Heart right ventricle (tissue), 16 donors: ENCODE measurements at regions not wholly inside any gene's neighbourhood (a gene's known extent, or its start where the extent isn't known, plus 50 kb on each side); places are given as distances from the start of the nearest gene placed in this dataset.

Experiments used
- ATAC-seq, 8 donors: fragments of 200-7000 bp; cut with Tn5 transposase; one replicate each; pipeline ENCODE4 v1.9.1; 2020; ENCODE audit warnings: mild to moderate bottlenecking in 8 of 8, moderate library complexity in 8 of 8, moderate number of reproducible peaks in 1 of 8
- DNase-seq, 2 donors: peaks; one replicate each; pipeline ENCODE4 v3.0.0-alpha.2; 2020
- H3K27ac ChIP-seq, 10 donors: fragments of 200-600 bp; sonication (generic) in 2 of 10; one replicate each; pipeline versions ENCODE4 v1.5.0 to v1.8.0; 2020 to 2022; ENCODE audit warnings: mild to moderate bottlenecking in 3 of 10
- H3K27me3 ChIP-seq, 7 donors: fragments of 200-600 bp; one replicate each; pipeline ENCODE4 v1.8.0; 2021 to 2022; ENCODE audit warnings: mild to moderate bottlenecking in 2 of 7
- H3K36me3 ChIP-seq, 9 donors: fragments of 200-600 bp; sonication (generic) in 1 of 9; one replicate each; pipeline versions ENCODE4 v1.5.0 to v1.8.0; 2020 to 2022; ENCODE audit warnings: mild to moderate bottlenecking in 2 of 9
- H3K4me1 ChIP-seq, 9 donors: fragments of 200-600 bp; sonication (generic) in 1 of 9; one replicate each; pipeline versions ENCODE4 v1.5.0 to v1.8.0; 2020 to 2022; ENCODE audit warnings: mild to moderate bottlenecking in 4 of 9
- H3K4me3 ChIP-seq, 10 donors: fragments of 200-600 bp; sonication (generic) in 2 of 10; one replicate each; pipeline versions ENCODE4 v1.5.0 to v1.8.0; 2020 to 2022; ENCODE audit warnings: mild to moderate bottlenecking in 7 of 10, moderate library complexity in 2 of 10
- H3K9me3 ChIP-seq, 11 donors: fragments of 200-600 bp in 10 of 11; sonication (generic) in 2 of 11; one replicate each; pipeline versions ENCODE4 v1.5.0 to v1.8.0; 2013 to 2022; ENCODE audit warnings: mild to moderate bottlenecking in 2 of 11, control low read depth in 1 of 11, moderate library complexity in 1 of 11
- CTCF ChIP-seq, 9 donors: fragments of 200-600 bp; sonication (generic) in 2 of 9; IDR thresholded peaks; one replicate each; pipeline versions ENCODE4 v1.5.0 to v1.8.0; 2021 to 2022; ENCODE audit warnings: antibody characterized with exemption in 9 of 9, mild to moderate bottlenecking in 5 of 9, moderate library complexity in 1 of 9
- WGBS, 2 donors: extraction: QIAGEN DNeasy Blood & Tissue Kit; methylation state at CpG; one replicate each; pipeline ENCODE4 v1.1.7; 2013; ENCODE audit warnings: inconsistent platforms in 1 of 2; 5-methylcytosine and 5-hydroxymethylcytosine counted together
- intact Hi-C, 10 donors: fragments of 100-400 bp; cut with DNase I; formaldehyde crosslinking; loops; one replicate each; pipeline versions ENCODE4 v1.11.1 to v1.14.2; 2022
- donor health status: Arrhythmogenic right ventricular cardiomyopathy.
- donor health status: ischemic (EF 13 %, LVEDD 7.1; RV severe dilation, severe dysfunction).
- donor health status: healthy with polysubstance abuse.
- donor health status: DM: no; HTN: yes; CAD: no.
- donor health status: DM: no; HTN: no; CAD: no.
- donor health status: ischemic (EF 25% LVEDD 6.9; RV normal size, moderate dysfunction).
- donor health status: ischemic (EF 25% LVEDD 5.7; RV mildly dilated, moderate dysfunction).
- donor health status: healthy.
- donor health status: DM: yes; HTN: yes; CAD: no.
- donor health status: Ischemic cardiomyopathy.
- donor health status: ischemic (EF 35%, LVEDD 5.7; RV mildly dilated, moderate dysfunction).
- donor health status: nonischemic (EF 11% LVEDD 7.7; RV severe dilation, severe dysfunction).
- donor health status: DM: yes; HTN: yes; CAD: no.
- donor health status: PGD.
- donor health status: ischemic (EF 29% LVEDD 5.4; RV normal size, mild dysfunction).
- donor health status: nonischemic (EF 23%, LVEDD 6.1; RV moderate dilation, normal function).

GRCh38 chr22:26888887-26889286, 231.5 kb downstream of the MIAT start:
- TF ChIP-seq CTCF (IDR thresholded peaks at IDR 0.05), result no peak
- Histone ChIP-seq H3K27ac (no peak overlapping the region), H3K4me3 (no peak overlapping the region), H3K4me1 (peaks cover 0 to 13% (median 7%) of the 10 kb centered on the region in 9 donors), H3K9me3 (no peaks in the 10 kb centered on the region), H3K36me3 (no peaks in the 10 kb centered on the region), H3K27me3 (no peaks in the 10 kb centered on the region)
- DNase-seq, result no peak
- ATAC-seq, result no peak
- WGBS, 2 donors, result 98 to 99% methylated on average over 8 of the region's 8 CpGs
- intact Hi-C loops, result no loop called here

GRCh38 chr22:26889802-26890201, 232.4 kb downstream of the MIAT start:
- Histone ChIP-seq H3K27ac (no peak overlapping the region), H3K4me1 (peaks cover 0 to 13% (median 7%) of the 10 kb centered on the region in 9 donors)
- ATAC-seq, result no peak

GRCh38 chr22:26890870-26891269, 233.5 kb downstream of the MIAT start:
- no peaks in the 10 kb centered on the region for H3K27me3 ChIP-seq
- no peak overlapping the region for H3K27ac ChIP-seq
- peak in 1 of 9 donors; percentile 9 for TF ChIP-seq CTCF (IDR thresholded peaks at IDR 0.05)
- peaks cover 0 to 13% (median 7%) of the 10 kb centered on the region in 9 donors for H3K4me1 ChIP-seq
- no peaks in the 10 kb centered on the region for H3K36me3 ChIP-seq
- 60 to 79% methylated on average over 5 of the region's 5 CpGs for WGBS, 2 donors
- DNase-seq (no peak), ATAC-seq (no peak)
- H3K4me3 ChIP-seq, result no peak overlapping the region
- intact Hi-C loops, result no loop called here
- H3K9me3 ChIP-seq, result no peaks in the 10 kb centered on the region

More at GRCh38 chr22:26889802-26890201, 232.4 kb downstream of the MIAT start:
- 91 to 92% methylated on average over 7 of the region's 7 CpGs for WGBS, 2 donors
- no peaks in the 10 kb centered on the region for H3K27me3 ChIP-seq
- TF ChIP-seq CTCF (IDR thresholded peaks at IDR 0.05), result no peak
- no peak overlapping the region for H3K4me3 ChIP-seq
- intact Hi-C loops, result no loop called here
- H3K9me3 ChIP-seq, result no peaks in the 10 kb centered on the region
- no peak for DNase-seq
- H3K36me3 ChIP-seq, result no peaks in the 10 kb centered on the region

GRCh38 chr22:26891429-26891828, 234.0 kb downstream of the MIAT start:
- H3K36me3 ChIP-seq, result no peaks in the 10 kb centered on the region
- no peak overlapping the region for H3K4me3 ChIP-seq
- H3K27ac ChIP-seq, result no peak overlapping the region
- WGBS, 2 donors, result 83 to 89% methylated on average over 3 of the region's 3 CpGs
- H3K4me1 ChIP-seq, result peaks cover 0 to 13% (median 7%) of the 10 kb centered on the region in 9 donors
- DNase-seq (no peak), ATAC-seq (no peak)
- no peak for TF ChIP-seq CTCF (IDR thresholded peaks at IDR 0.05)
- H3K9me3 ChIP-seq, result no peaks in the 10 kb centered on the region
- no peaks in the 10 kb centered on the region for H3K27me3 ChIP-seq
- intact Hi-C loops, result no loop called here
